Osteoblast (primary cell): ENCODE measurements at regions not wholly inside any gene's neighbourhood (a gene's known extent, or its start where the extent isn't known, plus 50 kb on each side); places are given as distances from the start of the nearest gene placed in this dataset.

Experiments
- DNase-seq: peaks from one replicate; pipeline ENCODE4 v3.0.0; 2011; ENCODE audit warnings: low spot score, mixed read lengths; ENCODE audit not compliant: insufficient read length; ENCODE audit errors: missing footprints
- H2AFZ ChIP-seq: 2 replicates; pipeline ENCODE4 v1.6.0; 2011; ENCODE audit warnings: mild to moderate bottlenecking, low read length
- H3K27ac ChIP-seq: 2 replicates; pipeline ENCODE4 v1.5.1; 2011; ENCODE audit warnings: mild to moderate bottlenecking, low read depth, low read length, moderate library complexity
- H3K27me3 ChIP-seq: 2 replicates; pipeline ENCODE4 v1.6.0; 2012; ENCODE audit warnings: mild to moderate bottlenecking, control low read depth, inconsistent platforms, low read length, moderate library complexity; ENCODE audit not compliant: insufficient read depth
- H3K36me3 ChIP-seq: 2 replicates; pipeline ENCODE4 v1.5.1; 2011; ENCODE audit warnings: mild to moderate bottlenecking, low read length, control low read depth, moderate library complexity; ENCODE audit not compliant: insufficient read depth
- H3K4me1 ChIP-seq: 2 replicates; pipeline ENCODE4 v1.5.1; 2011; ENCODE audit warnings: mild to moderate bottlenecking, low read length, control low read depth, moderate library complexity; ENCODE audit not compliant: insufficient read depth
- H3K4me2 ChIP-seq: 2 replicates; pipeline ENCODE4 v1.6.0; 2011; ENCODE audit warnings: mild to moderate bottlenecking, low read length; ENCODE audit not compliant: insufficient read depth
- H3K4me3 ChIP-seq: fragments of 200-600 bp; sonication (generic); 3 replicates; pipeline ENCODE4 v1.5.1; 2012; ENCODE audit warnings: mild to moderate bottlenecking, low read length, inconsistent platforms; ENCODE audit not compliant: insufficient read depth
- H3K79me2 ChIP-seq: 2 replicates; pipeline ENCODE4 v1.6.0; 2012; ENCODE audit warnings: mild to moderate bottlenecking, low read length, control low read depth, inconsistent platforms; ENCODE audit not compliant: insufficient read depth
- H3K9me3 ChIP-seq: 2 replicates; pipeline ENCODE4 v1.5.1; 2011; ENCODE audit warnings: low read depth, low read length, control low read depth
- H4K20me1 ChIP-seq: 2 replicates; pipeline ENCODE4 v1.6.0; 2012; ENCODE audit warnings: mild to moderate bottlenecking, low read length, control low read depth; ENCODE audit not compliant: insufficient read depth
- CTCF ChIP-seq: IDR thresholded peaks from 2 replicates; pipeline ENCODE4 v1.5.1; 2011; ENCODE audit warnings: mild to moderate bottlenecking, low read depth, low read length, moderate library complexity; ENCODE audit errors: extremely low read depth

- no peak for DNase-seq
- no peak overlapping the region for H2AFZ ChIP-seq
- H4K20me1 ChIP-seq, result no peaks in the 10 kb centered on the region
- H3K4me3 ChIP-seq, result no peak overlapping the region
- peaks cover 2% of the 10 kb centered on the region for H3K9me3 ChIP-seq
- no peak overlapping the region for H3K27ac ChIP-seq
- H3K79me2 ChIP-seq, result no peaks in the 10 kb centered on the region
- H3K4me1 ChIP-seq, result no peaks in the 10 kb centered on the region
- no peak for TF ChIP-seq CTCF
- no peaks in the 10 kb centered on the region for H3K27me3 ChIP-seq
- no peaks in the 10 kb centered on the region for H3K36me3 ChIP-seq
- no peak overlapping the region for H3K4me2 ChIP-seq
Observed at GRCh38 chr15:96606617-96607016, 276.1 kb downstream of the NR2F2 start.

- no peaks in the 10 kb centered on the region for H3K27me3 ChIP-seq
- DNase-seq, result no peak
- H3K79me2 ChIP-seq, result no peaks in the 10 kb centered on the region
- no peak overlapping the region for H2AFZ ChIP-seq
- H3K9me3 ChIP-seq, result no peaks in the 10 kb centered on the region
- H3K4me1 ChIP-seq, result no peaks in the 10 kb centered on the region
- H4K20me1 ChIP-seq, result no peaks in the 10 kb centered on the region
- no peak overlapping the region for H3K27ac ChIP-seq
- H3K36me3 ChIP-seq, result no peaks in the 10 kb centered on the region
- no peak for TF ChIP-seq CTCF
- no peak overlapping the region for H3K4me3 ChIP-seq
- no peak overlapping the region for H3K4me2 ChIP-seq
Observed at GRCh38 chr15:96610757-96611156, 280.3 kb downstream of the NR2F2 start.

- no peaks in the 10 kb centered on the region for H3K36me3 ChIP-seq
- H3K4me1 ChIP-seq, result no peaks in the 10 kb centered on the region
- no peak for TF ChIP-seq CTCF
- H3K4me3 ChIP-seq, result no peak overlapping the region
- H3K4me2 ChIP-seq, result no peak overlapping the region
- no peaks in the 10 kb centered on the region for H3K79me2 ChIP-seq
- H4K20me1 ChIP-seq, result no peaks in the 10 kb centered on the region
- H3K9me3 ChIP-seq, result no peaks in the 10 kb centered on the region
- no peaks in the 10 kb centered on the region for H3K27me3 ChIP-seq
- H3K27ac ChIP-seq, result no peak overlapping the region
- no peak for DNase-seq
- H2AFZ ChIP-seq, result no peak overlapping the region
Observed at GRCh38 chr15:96612917-96613316, 282.4 kb downstream of the NR2F2 start.

GRCh38 chr15:96619174-96619573 is 288.7 kb downstream of the NR2F2 start:
- no peak overlapping the region for H3K4me3 ChIP-seq
- H3K27me3 ChIP-seq, result no peaks in the 10 kb centered on the region
- no peaks in the 10 kb centered on the region for H3K79me2 ChIP-seq
- no peak overlapping the region for H3K4me2 ChIP-seq
- TF ChIP-seq CTCF, result no peak
- DNase-seq, result no peak
- H3K36me3 ChIP-seq, result no peaks in the 10 kb centered on the region
- H3K4me1 ChIP-seq, result no peaks in the 10 kb centered on the region
- no peaks in the 10 kb centered on the region for H3K9me3 ChIP-seq
- no peak overlapping the region for H2AFZ ChIP-seq
- H3K27ac ChIP-seq, result no peak overlapping the region
- H4K20me1 ChIP-seq, result no peaks in the 10 kb centered on the region
